ENCODE measurements at regions not wholly inside any gene's neighbourhood (a gene's known extent, or its start where the extent isn't known, plus 50 kb on each side); places are given as distances from the start of the nearest gene placed in this dataset.
"Not testable (repeated sequence)": the region's sequence is repeated elsewhere in the genome, so short reads cannot be mapped to it uniquely, and the experiment has no call there.

DNA sequence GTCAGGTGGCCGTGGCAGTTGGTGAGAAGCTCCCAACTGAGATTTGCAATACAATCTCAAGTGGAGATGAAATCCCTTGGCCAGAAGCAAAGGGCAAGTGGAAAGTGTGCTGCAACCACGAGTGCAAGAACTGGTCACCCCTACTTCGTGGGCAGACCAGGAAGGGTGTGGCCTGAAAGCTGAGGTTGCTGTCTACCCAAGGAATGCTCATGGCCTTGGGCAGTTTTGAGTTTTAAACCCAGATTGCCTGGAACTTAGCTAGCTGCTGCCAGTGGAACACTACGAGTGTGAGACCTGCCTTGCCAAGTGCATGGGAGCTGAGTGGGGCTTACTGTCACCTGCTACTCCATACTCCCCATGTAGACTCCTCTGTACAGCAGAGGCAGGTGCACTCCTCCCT lies 113.3 kb upstream of the FAT3 start:
- DNase-seq (ENCODE audit: low read depth, low spot score): no peak

DNA sequence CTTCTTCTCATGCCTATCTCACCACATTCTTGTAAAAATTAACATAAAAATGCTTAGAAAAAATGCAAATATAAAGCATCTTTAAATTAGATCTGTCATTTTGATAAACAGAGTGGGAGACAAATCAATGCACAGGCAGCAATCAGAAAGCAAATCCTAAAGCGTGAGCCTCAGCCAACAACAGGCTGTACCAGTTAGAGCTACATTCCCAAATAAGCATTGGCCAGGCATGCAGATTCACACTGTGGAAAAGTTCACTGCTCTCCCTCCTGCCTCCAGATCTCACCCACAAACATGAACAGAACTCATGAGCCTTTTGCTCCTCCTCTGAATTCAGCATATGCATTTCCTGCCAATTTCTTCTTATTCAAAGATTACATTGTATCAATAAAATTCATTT lies 115.2 kb upstream of the FAT3 start:
- no peak for DNase-seq (ENCODE audit: low read depth, low spot score)

DNA sequence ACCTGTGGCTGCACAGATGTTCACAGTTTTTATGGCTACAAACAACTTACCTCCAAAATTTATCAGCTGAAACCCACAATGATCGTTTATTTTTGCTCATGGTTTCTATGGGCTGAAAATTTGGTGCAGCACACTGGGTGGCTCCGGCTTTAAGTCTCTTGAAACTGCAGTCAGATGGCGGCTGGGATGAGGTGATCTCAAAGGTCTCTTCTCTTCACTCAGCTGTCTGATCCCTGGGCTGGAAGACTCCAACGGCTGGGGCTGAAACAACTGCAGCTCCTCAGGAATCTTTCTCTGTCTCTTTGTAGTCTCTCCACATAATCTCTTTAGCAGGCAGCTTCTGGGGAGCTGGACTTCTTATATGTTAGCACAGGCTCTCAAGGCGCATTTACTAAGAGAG lies 117.3 kb upstream of the FAT3 start:
- DNase-seq (ENCODE audit: low read depth, low spot score): no peak

DNA sequence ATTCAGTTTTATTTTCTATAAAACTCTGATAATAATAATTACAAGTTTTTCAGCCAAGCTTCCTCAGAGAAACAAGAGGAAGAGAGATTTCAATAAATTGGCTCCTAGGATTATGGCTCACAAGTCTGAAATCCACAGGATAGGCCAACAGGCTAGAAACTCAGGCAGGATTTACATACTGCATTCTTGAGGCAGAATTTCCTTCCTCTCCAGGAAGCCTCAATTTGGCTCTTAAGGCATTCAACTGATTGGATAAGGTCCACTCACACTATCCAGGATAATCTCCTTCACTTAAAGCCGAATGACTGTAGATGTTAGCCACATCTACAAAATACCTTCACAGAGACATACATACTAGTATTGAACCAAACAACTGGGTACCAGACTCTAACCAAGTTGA lies 120.3 kb upstream of the FAT3 start:
- no peak for DNase-seq (ENCODE audit: low read depth, low spot score)

DNA sequence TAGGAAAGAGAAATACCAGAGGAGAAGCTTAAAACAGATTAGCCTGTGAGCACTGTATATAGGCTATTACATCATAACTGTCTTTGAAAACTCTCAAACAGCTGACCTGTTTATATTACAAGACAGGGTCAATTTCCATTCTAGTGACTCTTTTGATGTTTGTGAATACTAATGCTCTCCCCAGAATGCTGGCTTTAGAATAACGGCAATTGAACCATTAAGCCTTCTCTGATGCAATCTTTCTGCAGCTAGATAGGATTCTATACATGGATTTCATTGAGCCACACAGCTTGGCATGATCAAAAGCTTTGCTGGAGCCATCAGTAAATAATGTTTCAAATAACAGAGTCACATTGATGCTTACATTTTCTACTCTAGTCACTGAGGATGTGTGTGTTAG lies 122.7 kb upstream of the FAT3 start:
- DNase-seq (ENCODE audit: low read depth, low spot score): no peak

DNA sequence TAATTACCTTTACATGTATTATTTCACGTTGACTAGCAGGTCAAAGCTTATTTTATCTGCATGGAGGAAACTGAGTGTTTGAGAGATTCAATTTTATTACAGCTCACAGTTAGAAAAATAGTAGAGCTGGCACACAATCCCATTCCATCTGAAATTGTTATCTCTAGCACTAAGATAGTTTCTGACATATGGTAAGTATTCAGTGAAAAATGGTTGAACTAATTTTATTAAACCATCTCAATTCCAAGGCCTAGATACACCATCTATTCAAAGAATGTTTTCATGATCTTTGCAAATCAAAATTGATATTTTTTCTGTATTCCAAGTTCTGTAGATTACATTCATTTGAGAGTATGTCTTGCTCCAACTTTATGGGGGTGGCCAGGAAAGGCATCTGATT lies 125.4 kb upstream of the FAT3 start:
- no peak for DNase-seq (ENCODE audit: low read depth, low spot score)

DNA sequence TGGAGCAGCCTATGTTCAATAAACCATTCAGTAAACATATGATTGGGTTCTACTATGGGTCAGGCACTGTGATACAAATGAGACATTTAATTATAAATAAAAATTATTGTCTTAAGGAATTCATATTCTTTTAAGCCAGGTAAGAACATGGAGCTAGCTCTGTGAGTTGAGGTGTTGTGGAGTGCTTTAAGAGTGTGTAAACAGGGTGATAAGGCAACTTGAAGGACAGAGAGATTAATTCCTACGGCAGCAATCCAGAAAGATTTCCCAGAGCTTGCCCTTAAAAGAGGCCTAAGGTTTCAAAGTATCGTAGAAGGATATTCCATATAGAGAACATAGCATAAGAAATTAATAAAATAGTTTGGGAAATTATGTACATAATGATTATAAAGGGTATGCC lies 126.4 kb upstream of the FAT3 start:
- no peak for DNase-seq (ENCODE audit: low read depth, low spot score)

DNA sequence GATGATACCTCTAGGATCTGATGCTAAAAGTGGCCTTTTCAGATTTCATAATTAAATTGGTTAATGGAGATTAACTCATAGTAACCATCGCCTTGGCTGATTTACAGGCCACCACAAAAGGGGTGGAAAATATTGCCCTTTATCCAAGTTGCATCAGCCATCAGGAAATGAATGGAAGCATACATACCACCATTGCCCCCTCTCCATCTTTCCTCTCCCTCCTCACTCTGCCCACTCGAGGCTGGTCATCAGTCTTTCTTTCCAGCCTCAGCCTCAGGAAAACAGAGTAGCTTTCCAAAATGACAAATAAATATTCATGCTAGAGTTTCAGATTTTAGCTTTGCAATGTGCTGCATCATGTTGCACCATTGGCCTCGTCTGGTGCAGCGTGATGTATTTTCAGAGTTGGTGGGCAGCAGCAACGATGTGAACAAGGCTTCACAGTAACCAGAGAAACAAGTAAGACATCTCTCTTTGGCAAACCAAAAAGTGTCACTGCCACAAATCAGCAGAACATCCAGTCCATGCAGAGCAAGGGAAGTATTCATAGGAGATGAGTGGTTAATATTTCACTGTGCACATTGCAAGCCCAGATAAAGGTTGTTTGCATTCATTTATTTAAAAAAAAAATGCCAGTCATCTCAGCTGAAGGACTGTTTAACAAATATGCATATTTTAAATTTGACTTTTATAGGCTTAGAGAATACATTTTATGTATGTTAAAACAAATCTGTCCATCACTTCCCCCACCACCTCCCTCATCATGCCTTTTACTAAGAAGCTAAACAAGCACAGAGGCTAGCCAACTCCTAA lies 136.7 kb upstream of the FAT3 start:
- DNase-seq (ENCODE audit: low read depth, low spot score): no peak

DNA sequence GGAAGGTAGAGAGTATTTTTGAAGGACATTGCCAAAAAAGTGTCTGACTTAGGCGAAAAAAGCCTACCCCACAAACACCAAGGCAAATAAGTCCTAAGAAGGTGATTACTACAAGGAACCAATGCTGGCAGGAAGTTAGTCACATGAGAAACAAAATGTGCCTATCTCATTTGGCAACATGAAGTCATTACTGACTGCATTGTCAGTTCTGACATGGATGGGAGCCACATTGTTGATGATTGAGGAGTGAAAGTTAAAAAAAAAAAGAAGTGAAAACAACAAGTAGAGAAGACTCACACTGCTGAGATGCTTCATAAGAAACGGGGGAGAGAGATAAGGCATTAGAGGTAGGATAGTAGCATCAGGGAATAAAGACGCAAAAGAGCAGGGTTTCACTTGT lies 141.5 kb upstream of the FAT3 start:
- DNase-seq (ENCODE audit: low read depth, low spot score): no peak

DNA sequence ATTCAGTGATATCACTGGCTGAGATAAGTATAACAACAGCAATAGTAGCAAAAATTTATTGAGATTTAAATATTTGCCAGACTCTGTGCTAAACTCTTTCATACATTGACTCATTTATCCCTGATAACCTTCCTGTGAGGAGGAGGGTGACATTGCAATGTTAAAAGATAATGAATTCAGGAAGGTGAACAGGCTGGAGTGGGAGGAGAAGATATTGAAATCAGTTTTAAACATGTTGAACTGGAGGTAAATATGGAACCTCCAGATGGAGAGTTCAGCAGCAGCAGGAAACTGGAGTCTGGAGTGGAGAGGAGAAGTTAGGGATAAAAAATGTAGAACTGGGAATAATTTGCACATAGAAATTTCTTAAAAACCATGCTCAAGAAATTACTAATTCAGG lies 142.0 kb upstream of the FAT3 start:
- DNase-seq (ENCODE audit: low read depth, low spot score): no peak

DNA sequence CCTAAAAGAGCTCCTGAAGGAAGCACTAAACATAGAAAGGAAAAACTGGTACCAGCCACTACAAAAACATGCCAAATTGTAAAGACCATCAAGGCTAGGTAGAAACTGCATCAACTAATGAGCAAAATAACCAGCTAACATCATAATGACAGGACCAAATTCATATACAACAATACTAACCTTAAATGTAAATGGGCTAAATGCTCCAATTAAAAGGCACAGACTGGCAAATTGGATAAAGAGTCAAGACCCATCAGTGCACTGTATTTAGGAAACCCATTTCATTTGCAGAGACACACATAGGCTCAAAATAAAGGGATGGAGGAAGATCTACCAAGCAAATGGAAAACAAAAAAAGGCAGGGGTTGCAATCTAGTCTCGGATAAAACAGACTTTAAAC lies 150.1 kb upstream of the FAT3 start:
- DNase-seq (ENCODE audit: low read depth, low spot score): not testable (repeated sequence)

DNA sequence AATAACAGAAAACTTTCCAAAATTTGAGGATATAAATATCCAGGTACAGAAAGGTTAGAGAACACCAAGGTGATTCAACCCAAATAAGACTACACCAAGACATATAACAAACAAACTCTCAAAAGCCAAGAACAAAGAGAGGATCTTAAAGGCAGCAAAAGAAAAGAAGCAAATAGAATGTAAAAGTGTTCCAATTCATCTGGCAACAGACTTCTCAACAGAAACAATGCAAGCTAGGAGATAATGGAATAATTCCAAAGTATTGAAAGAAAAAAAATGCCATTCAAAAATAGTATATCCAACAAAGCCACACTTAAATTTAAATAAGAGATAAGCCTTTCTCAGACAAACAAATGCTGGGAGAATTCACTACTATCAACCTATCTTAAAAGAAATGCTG lies 153.0 kb upstream of the FAT3 start:
- DNase-seq (ENCODE audit: low read depth, low spot score): no peak

DNA sequence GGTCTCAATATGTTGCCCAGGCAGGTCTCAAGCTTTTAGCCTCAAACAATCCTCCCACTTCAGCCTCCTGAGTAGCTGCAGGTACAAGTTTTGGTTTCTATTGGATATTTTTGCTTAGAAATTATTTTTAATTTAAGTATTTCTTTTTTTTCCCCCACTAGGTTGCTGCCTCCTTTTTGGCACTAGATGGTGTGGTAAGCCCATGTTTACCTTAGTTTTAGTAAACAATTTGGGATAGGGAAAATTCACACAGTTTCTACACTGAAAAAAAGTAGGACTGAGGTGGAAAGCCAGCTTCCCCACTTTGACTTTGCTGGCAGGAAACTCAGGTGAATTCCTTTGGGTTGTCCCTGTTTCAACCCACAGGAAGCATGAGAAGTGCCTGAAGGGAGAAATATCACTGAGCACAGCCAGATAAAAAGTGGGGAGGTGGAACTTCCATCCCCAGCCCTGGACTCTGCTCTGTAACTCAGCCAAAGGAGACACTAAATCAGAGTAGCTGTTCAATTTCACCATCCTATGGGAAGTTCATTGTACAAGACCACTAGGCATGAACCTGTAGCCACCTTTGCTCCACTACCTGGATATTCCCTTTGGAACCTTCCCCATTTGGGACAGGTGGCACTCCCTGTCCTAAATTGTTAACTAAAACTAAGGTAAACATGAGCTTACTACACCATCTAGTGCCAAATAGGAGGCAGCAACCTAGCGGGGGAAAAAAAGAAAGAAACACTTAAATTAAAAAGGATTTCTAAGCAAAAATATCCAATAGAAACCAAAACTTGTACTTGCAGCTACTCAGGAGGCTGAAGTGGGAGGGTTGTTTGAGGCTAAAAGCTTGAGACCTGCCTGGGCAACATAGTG lies 154.4 kb upstream of the FAT3 start:
- DNase-seq (ENCODE audit: low read depth, low spot score): peak; percentile 19

DNA sequence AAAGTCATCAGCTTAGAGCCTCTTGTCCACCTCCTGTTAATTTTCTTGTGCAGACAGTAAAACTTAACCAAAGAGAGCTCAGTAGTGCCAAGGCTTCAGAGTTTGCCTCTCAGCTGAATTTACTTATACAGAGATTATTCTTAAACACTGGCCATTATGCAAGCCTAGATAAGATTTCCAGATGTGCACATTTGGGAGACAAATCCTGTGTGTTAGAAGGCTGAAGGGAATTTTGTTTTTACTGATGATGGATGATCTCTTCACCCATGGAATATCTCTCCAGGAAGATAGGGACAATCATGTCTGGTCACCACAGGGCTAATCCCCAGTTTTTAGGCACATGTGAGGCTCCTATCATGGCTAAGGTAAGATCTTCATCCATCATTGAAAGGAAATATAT lies 157.6 kb upstream of the FAT3 start:
- DNase-seq (ENCODE audit: low read depth, low spot score): no peak

DNA sequence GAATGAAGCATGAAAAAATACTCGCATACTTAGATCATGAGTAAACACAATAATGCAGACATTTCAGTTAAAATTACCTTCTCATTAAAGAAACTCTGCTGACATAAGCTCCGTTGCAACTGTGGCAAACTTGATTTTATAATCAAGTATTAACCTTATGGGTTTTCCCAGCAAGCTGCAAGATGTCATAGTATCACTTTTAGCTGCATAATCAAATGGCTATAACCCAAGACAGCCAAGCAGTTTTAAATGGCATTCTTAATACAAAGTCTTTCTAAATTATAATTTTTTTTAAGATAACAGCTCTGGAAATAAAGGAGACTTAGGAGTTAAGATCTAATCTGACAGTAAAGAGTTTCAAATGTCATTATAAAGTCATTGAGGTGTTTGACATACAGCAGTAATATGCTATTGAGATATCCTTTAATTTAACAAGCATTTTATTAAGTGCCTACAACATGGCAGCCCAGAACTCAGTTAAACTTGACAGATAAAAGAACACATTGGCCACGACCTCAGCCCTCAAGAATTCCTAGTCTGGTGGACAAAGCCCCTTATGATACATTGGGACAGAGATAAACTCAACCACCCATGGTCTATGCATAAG lies 163.1 kb upstream of the FAT3 start:
- DNase-seq (ENCODE audit: low read depth, low spot score): no peak

DNA sequence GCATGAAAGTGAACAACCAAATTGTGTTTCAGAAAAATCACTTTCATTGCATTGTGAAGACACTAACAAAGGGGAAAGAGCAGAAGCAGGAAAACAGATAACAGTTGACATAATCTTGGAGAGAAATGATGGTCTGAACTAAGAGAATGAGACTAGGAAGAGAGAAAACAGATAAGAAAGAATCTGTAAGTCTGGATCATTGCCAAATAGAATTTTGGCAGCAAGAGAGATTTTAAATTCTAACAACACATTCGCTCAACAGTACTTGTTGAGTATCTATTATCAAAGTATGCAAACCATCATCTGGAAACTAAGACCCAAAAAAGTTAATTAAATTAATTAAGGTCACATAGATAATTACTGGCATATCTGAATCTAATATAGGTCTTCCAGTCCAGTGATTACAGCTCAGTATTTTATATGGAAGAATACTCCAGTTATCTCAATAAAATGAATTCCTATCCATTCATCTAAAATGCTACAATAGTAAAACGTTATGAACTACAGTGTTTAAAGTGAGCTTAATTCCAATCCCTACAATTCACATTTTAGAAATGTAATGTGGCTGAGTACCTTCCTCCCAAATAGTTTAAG lies 166.7 kb upstream of the FAT3 start:
- no peak for DNase-seq (ENCODE audit: low read depth, low spot score)

DNA sequence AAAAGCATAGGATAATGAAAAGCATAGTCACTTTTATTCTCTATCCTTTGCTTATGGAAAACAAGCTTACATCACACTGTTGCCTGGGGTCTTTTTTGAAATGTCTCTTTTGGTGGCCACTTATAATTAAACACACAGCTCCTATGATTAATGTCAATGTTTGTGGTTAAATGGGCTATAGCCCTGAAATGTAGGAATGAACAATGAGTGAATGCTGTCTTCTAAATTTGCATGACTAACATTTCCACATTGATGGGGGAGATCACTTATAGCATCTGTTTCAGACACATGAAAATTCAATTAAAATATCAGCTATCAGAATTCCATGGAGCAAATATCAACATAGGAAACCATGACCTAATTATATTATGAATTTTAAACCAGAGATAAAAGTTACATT lies 171.4 kb upstream of the FAT3 start:
- no peak for DNase-seq (ENCODE audit: low read depth, low spot score)

DNA sequence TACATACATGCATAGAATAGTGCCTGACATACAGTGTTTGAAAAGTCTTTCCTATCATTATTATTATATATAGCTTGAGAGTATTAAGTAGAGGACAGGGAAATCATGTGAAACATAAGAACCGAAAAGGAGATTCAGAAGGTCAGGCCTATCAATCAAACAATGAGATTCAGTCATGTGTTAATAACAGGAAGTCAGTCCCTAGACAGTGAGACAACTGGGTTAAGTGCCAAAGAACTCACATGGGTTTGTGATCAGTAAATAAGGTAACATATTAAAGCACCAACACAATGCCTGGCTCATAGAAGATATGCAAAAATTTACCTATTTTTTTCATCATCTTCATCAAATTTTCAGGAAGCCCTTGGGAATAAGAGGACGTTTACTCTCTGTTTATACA lies 174.3 kb upstream of the FAT3 start:
- DNase-seq (ENCODE audit: low read depth, low spot score): no peak

DNA sequence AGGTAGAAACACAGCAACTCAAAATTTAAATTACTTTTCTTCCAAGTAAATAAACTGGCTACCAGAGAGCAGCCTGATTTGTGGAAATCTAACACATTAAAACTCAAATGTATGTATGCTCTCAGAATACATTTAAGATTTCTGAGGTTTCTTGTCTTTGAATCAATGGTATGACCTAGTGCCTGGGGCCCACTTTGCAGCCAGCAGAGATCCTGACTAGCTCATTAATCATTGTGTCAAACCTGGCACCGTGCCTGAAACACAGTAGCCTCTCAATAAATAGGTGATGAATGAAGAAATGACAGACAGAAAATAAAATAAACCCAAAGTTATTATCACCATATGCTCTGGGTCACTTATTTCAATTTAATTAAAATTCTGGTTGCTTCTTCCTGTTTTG lies 176.2 kb upstream of the FAT3 start:
- DNase-seq (ENCODE audit: low read depth, low spot score): peak; percentile 63

DNA sequence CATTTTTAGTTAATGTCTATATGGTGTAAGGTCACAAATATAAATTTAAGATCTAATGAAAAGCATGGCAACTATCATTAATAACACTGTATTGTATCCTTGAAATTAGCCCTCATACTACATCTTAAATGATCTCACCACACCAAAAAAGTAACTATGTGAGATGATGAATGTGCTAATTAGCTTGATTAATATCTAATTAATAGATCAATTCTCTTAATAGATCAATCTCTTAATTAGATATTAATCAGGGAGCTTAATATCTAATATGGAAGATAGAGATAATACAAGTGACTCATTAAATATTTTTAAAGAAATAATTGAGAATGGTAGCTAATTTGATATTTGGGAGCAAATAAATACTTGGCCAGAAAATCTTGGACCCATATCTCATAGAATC lies 178.5 kb upstream of the FAT3 start:
- DNase-seq (ENCODE audit: low read depth, low spot score): no peak

DNA sequence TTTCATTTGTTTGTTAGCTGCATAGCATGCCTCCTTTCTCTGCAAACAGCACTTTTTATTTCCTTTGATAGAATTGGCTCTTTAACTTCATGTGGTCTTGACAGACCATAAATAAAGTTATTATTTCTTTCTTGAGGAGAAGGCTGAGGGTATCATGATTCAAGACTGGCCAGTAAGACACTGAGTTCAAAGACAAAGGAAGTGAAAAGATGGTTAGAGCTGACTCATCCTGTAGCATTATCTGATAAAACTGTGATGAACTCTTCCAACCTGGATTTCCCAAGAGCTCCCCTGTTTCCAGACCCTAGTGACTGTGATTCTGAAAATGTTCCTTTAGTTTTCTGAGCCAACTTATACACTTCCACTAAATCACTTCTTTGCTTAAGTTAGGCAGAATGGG lies 179.3 kb upstream of the FAT3 start:
- DNase-seq (ENCODE audit: low read depth, low spot score): no peak

DNA sequence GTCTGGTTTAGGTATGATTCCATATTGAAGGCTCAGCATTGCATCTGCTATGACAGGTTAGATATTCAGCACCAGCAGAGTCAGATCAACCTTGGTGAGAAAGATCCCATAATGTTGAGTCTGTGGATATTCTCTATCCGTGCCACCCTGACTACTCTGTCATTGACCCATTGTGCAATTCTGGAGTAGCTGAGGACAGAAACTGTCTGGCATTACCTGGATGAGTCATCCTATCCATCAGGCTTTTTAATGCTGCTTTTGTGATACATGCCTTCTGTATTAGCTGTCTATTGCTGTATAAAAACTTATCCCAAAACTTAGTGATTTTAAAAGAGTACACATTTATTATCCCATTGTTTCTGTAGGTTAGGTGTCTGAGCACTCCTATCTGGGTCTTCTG lies 189.1 kb upstream of the FAT3 start:
- DNase-seq (ENCODE audit: low read depth, low spot score): no peak

Measured in astrocyte of the hippocampus (primary cell).